Mammary epithelial cell (primary cell): ENCODE measurements at regions not wholly inside any gene's neighbourhood (a gene's known extent, or its start where the extent isn't known, plus 50 kb on each side); places are given as distances from the start of the nearest gene placed in this dataset.
"Not testable (repeated sequence)": the region's sequence is repeated elsewhere in the genome, so short reads cannot be mapped to it uniquely, and the experiment has no call there.

Source experiments
- CTCF ChIP-seq, 2 donors: IDR thresholded peaks in 1 of 2; conservative IDR thresholded peaks in 1 of 2; 2 replicates each; pipeline ENCODE4 v1.5.1; 2011 to 2012; ENCODE audit warnings: inconsistent platforms in 2 of 2, low read length in 2 of 2, mild to moderate bottlenecking in 2 of 2, control low read depth in 1 of 2, low read depth in 1 of 2; ENCODE audit not compliant: insufficient read depth in 1 of 2; ENCODE audit errors: extremely low read depth in 1 of 2
- EZH2 ChIP-seq: IDR thresholded peaks from 2 replicates; pipeline ENCODE4 v1.6.1; 2012; ENCODE audit warnings: low read length, inconsistent platforms, borderline replicate concordance

GRCh38 chr2:87471478-87471877 lies 276.4 kb upstream of the PLGLB2 start:
- peak in 1 of 2 donors; percentile 28 for TF ChIP-seq CTCF (conservative IDR thresholded peaks at IDR 0.05 in 1 of 2, IDR thresholded peaks at IDR 0.05 in 1 of 2; ENCODE audit: extremely low read depth in 1 of 2, insufficient read depth in 1 of 2, low read depth in 1 of 2, low read length in 2 of 2)
- not testable (repeated sequence) for TF ChIP-seq EZH2
